GM12892 (cell line): ENCODE measurements at regions not wholly inside any gene's neighbourhood (a gene's known extent, or its start where the extent isn't known, plus 50 kb on each side); places are given as distances from the start of the nearest gene placed in this dataset.

Experiments used
- DNase-seq: peaks from one replicate; pipeline ENCODE4 v3.0.0; 2011; ENCODE audit not compliant: insufficient read length
- FAIRE-seq: peaks from 2 replicates; lab custom pipeline; 2011; peaks lifted over from hg19 to GRCh38; lab: Jason Lieb, UNC
- POLR2A ChIP-seq: IDR thresholded peaks from 2 replicates; pipeline ENCODE4 v1.6.1; 2011; ENCODE audit warnings: low read depth, low read length, control low read depth
- POLR2AphosphoS5 ChIP-seq: IDR thresholded peaks from 2 replicates; pipeline ENCODE4 v1.6.1; 2011; ENCODE audit warnings: low read depth, low read length, control low read depth
- TAF1 ChIP-seq: IDR thresholded peaks from 2 replicates; pipeline ENCODE4 v1.6.1; 2011; ENCODE audit warnings: low read depth, mild to moderate bottlenecking, control low read depth, low read length, borderline replicate concordance

- no peak for FAIRE-seq
- no peak for TF ChIP-seq POLR2A
- TF ChIP-seq POLR2AphosphoS5 = no peak
- no peak for TF ChIP-seq TAF1
- DNase-seq = no peak
Observed at GRCh38 chr3:78410077-78410476, 1357.7 kb downstream of the ROBO1 start.

GRCh38 chr3:78414261-78414660, 1353.5 kb downstream of the ROBO1 start:
- no peak for TF ChIP-seq POLR2A
- TF ChIP-seq TAF1 = no peak
- no peak for TF ChIP-seq POLR2AphosphoS5
- FAIRE-seq (no peak), DNase-seq (no peak)

GRCh38 chr3:78420611-78421010, 1347.2 kb downstream of the ROBO1 start:
- DNase-seq (no peak), FAIRE-seq (no peak)
- no peak for TF ChIP-seq POLR2A
- TF ChIP-seq POLR2AphosphoS5 = no peak
- TF ChIP-seq TAF1 = no peak

- FAIRE-seq (no peak), DNase-seq (no peak)
- no peak for TF ChIP-seq POLR2AphosphoS5
- TF ChIP-seq TAF1 = no peak
- no peak for TF ChIP-seq POLR2A
Observed at GRCh38 chr3:78421247-78421966, 1346.4 kb downstream of the ROBO1 start.

- FAIRE-seq = no peak
- DNase-seq = no peak
- TF ChIP-seq TAF1 (no peak), POLR2AphosphoS5 (no peak), POLR2A (no peak)
Observed at GRCh38 chr3:78424656-78425055, 1343.1 kb downstream of the ROBO1 start.

GRCh38 chr3:78426454-78426853, 1341.3 kb downstream of the ROBO1 start:
- DNase-seq (no peak), FAIRE-seq (no peak)
- TF ChIP-seq TAF1 (no peak), POLR2A (no peak), POLR2AphosphoS5 (no peak)

- FAIRE-seq (no peak), DNase-seq (no peak)
- TF ChIP-seq TAF1 (no peak), POLR2AphosphoS5 (no peak), POLR2A (no peak)
Observed at GRCh38 chr3:78427303-78427702, 1340.5 kb downstream of the ROBO1 start.

GRCh38 chr3:78430741-78431140, 1337.1 kb downstream of the ROBO1 start:
- DNase-seq = no peak
- TF ChIP-seq POLR2AphosphoS5 (no peak), TAF1 (no peak), POLR2A (no peak)
- FAIRE-seq = no peak

- TF ChIP-seq TAF1 = no peak
- TF ChIP-seq POLR2A = no peak
- TF ChIP-seq POLR2AphosphoS5 = no peak
- FAIRE-seq = no peak
- no peak for DNase-seq
Observed at GRCh38 chr3:78434801-78435200, 1333.0 kb downstream of the ROBO1 start.

GRCh38 chr3:78455166-78455565, 1312.6 kb downstream of the ROBO1 start:
- FAIRE-seq (no peak), DNase-seq (no peak)
- no peak for TF ChIP-seq POLR2A
- TF ChIP-seq POLR2AphosphoS5 = no peak
- no peak for TF ChIP-seq TAF1

- FAIRE-seq (no peak), DNase-seq (no peak)
- TF ChIP-seq POLR2A = no peak
- no peak for TF ChIP-seq POLR2AphosphoS5
- no peak for TF ChIP-seq TAF1
Observed at GRCh38 chr3:78455712-78456433, 1311.9 kb downstream of the ROBO1 start.

GRCh38 chr3:78459796-78460195, 1308.0 kb downstream of the ROBO1 start:
- DNase-seq (no peak), FAIRE-seq (no peak)
- TF ChIP-seq POLR2A (no peak), POLR2AphosphoS5 (no peak), TAF1 (no peak)
